ENCODE measurements at regions not wholly inside any gene's neighbourhood (a gene's known extent, or its start where the extent isn't known, plus 50 kb on each side); places are given as distances from the start of the nearest gene placed in this dataset.

DNA sequence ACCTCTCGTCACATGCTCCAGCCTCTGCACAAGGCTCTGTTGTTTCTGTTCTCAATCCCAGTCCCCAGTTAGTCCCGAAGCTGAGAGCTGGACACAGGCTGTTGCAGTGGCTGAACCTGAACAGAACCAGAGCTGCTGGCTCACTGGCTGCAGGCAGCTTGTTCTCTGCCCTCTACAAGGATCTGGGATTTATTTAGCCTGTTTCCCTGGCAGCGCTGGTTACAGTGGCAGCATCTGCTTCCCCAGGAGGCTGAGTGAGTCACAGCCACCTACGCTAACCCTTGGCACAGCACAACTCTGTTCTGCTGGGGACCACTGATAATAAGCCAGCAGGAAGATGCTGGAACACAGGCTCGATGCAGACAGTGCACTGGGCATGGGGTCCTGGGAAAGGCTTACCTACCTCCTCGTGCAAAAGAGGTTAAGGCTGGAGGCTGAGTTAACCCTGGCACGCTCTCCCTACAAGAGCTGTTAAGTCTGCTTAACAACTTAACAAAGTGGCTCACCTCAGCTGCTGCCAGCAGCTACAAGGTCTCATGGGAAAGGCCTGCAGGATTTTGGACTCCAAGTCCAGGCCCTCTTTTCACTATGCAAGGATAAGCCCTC, 299.6 kb downstream of the PCNX1 start:
- Histone ChIP-seq H3K4me1 (ENCODE audit: control insufficient read depth in 5 of 5, insufficient read depth in 5 of 5, low read length in 5 of 5) (peaks cover 0 to 1% (median 0%) of the 10 kb centered on the region in 5 donors), H3K4me3 (no peak overlapping the region), H3K9me3 (ENCODE audit: control insufficient read depth in 4 of 4, insufficient read depth in 3 of 4, low read length in 3 of 4) (peaks cover 0 to 4% (median 0%) of the 10 kb centered on the region in 4 donors), H3K27ac (ENCODE audit: low read depth in 1 of 2, low read length in 1 of 2) (no peak overlapping the region), H3K36me3 (ENCODE audit: control insufficient read depth in 4 of 4, insufficient read depth in 4 of 4, low read length in 4 of 4) (no peaks in the 10 kb centered on the region), H3K27me3 (ENCODE audit: control insufficient read depth in 3 of 3, insufficient read depth in 3 of 3, low read length in 2 of 3) (no peaks in the 10 kb centered on the region), H3K9ac (ENCODE audit: insufficient read depth in 1 of 2, low read length in 2 of 2) (no peak overlapping the region)
- TF ChIP-seq, protein P1, sequence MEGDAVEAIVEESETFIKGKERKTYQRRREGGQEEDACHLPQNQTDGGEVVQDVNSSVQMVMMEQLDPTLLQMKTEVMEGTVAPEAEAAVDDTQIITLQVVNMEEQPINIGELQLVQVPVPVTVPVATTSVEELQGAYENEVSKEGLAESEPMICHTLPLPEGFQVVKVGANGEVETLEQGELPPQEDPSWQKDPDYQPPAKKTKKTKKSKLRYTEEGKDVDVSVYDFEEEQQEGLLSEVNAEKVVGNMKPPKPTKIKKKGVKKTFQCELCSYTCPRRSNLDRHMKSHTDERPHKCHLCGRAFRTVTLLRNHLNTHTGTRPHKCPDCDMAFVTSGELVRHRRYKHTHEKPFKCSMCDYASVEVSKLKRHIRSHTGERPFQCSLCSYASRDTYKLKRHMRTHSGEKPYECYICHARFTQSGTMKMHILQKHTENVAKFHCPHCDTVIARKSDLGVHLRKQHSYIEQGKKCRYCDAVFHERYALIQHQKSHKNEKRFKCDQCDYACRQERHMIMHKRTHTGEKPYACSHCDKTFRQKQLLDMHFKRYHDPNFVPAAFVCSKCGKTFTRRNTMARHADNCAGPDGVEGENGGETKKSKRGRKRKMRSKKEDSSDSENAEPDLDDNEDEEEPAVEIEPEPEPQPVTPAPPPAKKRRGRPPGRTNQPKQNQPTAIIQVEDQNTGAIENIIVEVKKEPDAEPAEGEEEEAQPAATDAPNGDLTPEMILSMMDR (IDR thresholded peaks at IDR 0.05; ENCODE audit: control extremely low read depth, extremely low read depth): no peak
- DNase-seq (peak in 1 of 3 donors; percentile 7), ATAC-seq (ENCODE audit: insufficient read depth, low FRiP score) (peak; percentile 53)
- WGBS, 2 donors: 71 to 89% methylated on average over 7 of the region's 7 CpGs

- WGBS, 2 donors: 95 to 97% methylated on average over 6 of the region's 6 CpGs
- H3K27me3 ChIP-seq (ENCODE audit: control insufficient read depth in 3 of 3, insufficient read depth in 3 of 3, low read length in 2 of 3): no peaks in the 10 kb centered on the region
- TF ChIP-seq, protein P1 (IDR thresholded peaks at IDR 0.05; ENCODE audit: control extremely low read depth, extremely low read depth): no peak
- H3K9me3 ChIP-seq (ENCODE audit: control insufficient read depth in 4 of 4, insufficient read depth in 3 of 4, low read length in 3 of 4): peaks cover 0 to 2% (median 0%) of the 10 kb centered on the region in 4 donors
- H3K27ac ChIP-seq (ENCODE audit: low read depth in 1 of 2, low read length in 1 of 2): no peak overlapping the region
- no peaks in the 10 kb centered on the region for H3K36me3 ChIP-seq (ENCODE audit: control insufficient read depth in 4 of 4, insufficient read depth in 4 of 4, low read length in 4 of 4)
- H3K4me1 ChIP-seq (ENCODE audit: control insufficient read depth in 5 of 5, insufficient read depth in 5 of 5, low read length in 5 of 5): no peaks in the 10 kb centered on the region
- H3K9ac ChIP-seq (ENCODE audit: insufficient read depth in 1 of 2, low read length in 2 of 2): no peak overlapping the region
- no peak for ATAC-seq (ENCODE audit: insufficient read depth, low FRiP score)
- DNase-seq: no peak
- H3K4me3 ChIP-seq: no peak overlapping the region
Measured at GRCh38 chr14:71208702-71209357, 301.6 kb downstream of the PCNX1 start.

DNA sequence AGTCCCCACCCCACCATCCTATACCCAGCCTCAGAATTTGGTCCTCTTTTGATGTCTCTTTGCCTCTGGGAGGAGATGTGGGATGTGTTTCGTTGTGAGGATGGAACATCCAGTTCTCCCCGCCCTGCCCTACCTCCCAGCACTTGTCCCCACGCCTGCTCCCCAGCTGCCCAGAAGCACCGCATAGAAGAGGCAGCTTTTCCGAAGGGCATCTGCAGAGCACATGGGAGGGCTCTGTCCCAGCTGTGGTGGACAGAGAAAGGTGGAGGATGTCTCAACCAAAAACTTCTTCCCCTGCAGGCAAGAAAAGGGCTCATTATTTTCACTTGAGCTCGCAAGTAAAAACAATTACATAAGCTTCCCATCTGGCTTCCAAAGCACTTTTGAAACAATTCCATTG, 302.6 kb downstream of the PCNX1 start:
- Histone ChIP-seq H3K27me3 (ENCODE audit: control insufficient read depth in 3 of 3, insufficient read depth in 3 of 3, low read length in 2 of 3) (no peaks in the 10 kb centered on the region), H3K27ac (ENCODE audit: low read depth in 1 of 2, low read length in 1 of 2) (no peak overlapping the region), H3K36me3 (ENCODE audit: control insufficient read depth in 4 of 4, insufficient read depth in 4 of 4, low read length in 4 of 4) (no peaks in the 10 kb centered on the region), H3K9ac (ENCODE audit: insufficient read depth in 1 of 2, low read length in 2 of 2) (no peak overlapping the region), H3K4me3 (no peak overlapping the region), H3K4me1 (ENCODE audit: control insufficient read depth in 5 of 5, insufficient read depth in 5 of 5, low read length in 5 of 5) (no peaks in the 10 kb centered on the region), H3K9me3 (ENCODE audit: control insufficient read depth in 4 of 4, insufficient read depth in 3 of 4, low read length in 3 of 4) (peaks cover 0 to 2% (median 0%) of the 10 kb centered on the region in 4 donors)
- ATAC-seq (ENCODE audit: insufficient read depth, low FRiP score) (no peak), DNase-seq (no peak)
- WGBS, 2 donors: 90 to 91% methylated on average over 6 of the region's 6 CpGs
- TF ChIP-seq, protein P1 (IDR thresholded peaks at IDR 0.05; ENCODE audit: control extremely low read depth, extremely low read depth): no peak

All from lung (tissue), 11 donors.